HG03064 (cell line): ENCODE measurements at regions not wholly inside any gene's neighbourhood (a gene's known extent, or its start where the extent isn't known, plus 50 kb on each side); places are given as distances from the start of the nearest gene placed in this dataset.

ENCODE experiments used
- ATAC-seq: cut with Tn5 transposase; IDR thresholded peaks from one replicate; pipeline ENCODE4 v1.9.1; 2021; ENCODE audit warnings: low read depth; ENCODE audit not compliant: unreplicated experiment

- no peak for ATAC-seq
These were observed 63.6 kb downstream of the NUDT12 start for GRCh38 chr5:103498800-103499551.

- no peak for ATAC-seq
These were observed 64.4 kb downstream of the NUDT12 start for GRCh38 chr5:103498211-103498610.

GRCh38 chr5:103497781-103498180, 64.8 kb downstream of the NUDT12 start:
- ATAC-seq: no peak

- ATAC-seq: no peak
These were observed 72.4 kb downstream of the NUDT12 start for GRCh38 chr5:103490030-103490739.

GRCh38 chr5:103489307-103489706, 73.3 kb downstream of the NUDT12 start:
- no peak for ATAC-seq

- ATAC-seq: no peak
These were observed 74.6 kb downstream of the NUDT12 start for GRCh38 chr5:103487822-103488493.

- ATAC-seq: no peak
These were observed 75.4 kb downstream of the NUDT12 start for GRCh38 chr5:103487218-103487617.

GRCh38 chr5:103486739-103487138, 75.8 kb downstream of the NUDT12 start:
- ATAC-seq: no peak

GRCh38 chr5:103480246-103480645, 82.3 kb downstream of the NUDT12 start:
- no peak for ATAC-seq

- no peak for ATAC-seq
These were observed 84.9 kb downstream of the NUDT12 start for GRCh38 chr5:103477678-103478077.

- no peak for ATAC-seq
These were observed 85.8 kb downstream of the NUDT12 start for GRCh38 chr5:103476811-103477210.

GRCh38 chr5:103475629-103476240, 86.9 kb downstream of the NUDT12 start:
- no peak for ATAC-seq

GRCh38 chr5:103474677-103475076, 87.9 kb downstream of the NUDT12 start:
- no peak for ATAC-seq

- ATAC-seq: no peak
These were observed 88.9 kb downstream of the NUDT12 start for GRCh38 chr5:103473725-103474124.

GRCh38 chr5:103472830-103473229, 89.8 kb downstream of the NUDT12 start:
- no peak for ATAC-seq

GRCh38 chr5:103472265-103472664, 90.3 kb downstream of the NUDT12 start:
- no peak for ATAC-seq

- ATAC-seq: no peak
These were observed 93.1 kb downstream of the NUDT12 start for GRCh38 chr5:103469288-103470040.

- no peak for ATAC-seq
These were observed 94.8 kb downstream of the NUDT12 start for GRCh38 chr5:103467831-103468230.

- ATAC-seq: no peak
These were observed 96.1 kb downstream of the NUDT12 start for GRCh38 chr5:103466495-103466894.

- ATAC-seq: no peak
These were observed 96.7 kb downstream of the NUDT12 start for GRCh38 chr5:103465891-103466290.
